K562 (cell line): ENCODE measurements at regions not wholly inside any gene's neighbourhood (a gene's known extent, or its start where the extent isn't known, plus 50 kb on each side); places are given as distances from the start of the nearest gene placed in this dataset.

Experiments used
- ATAC-seq: fragments of 200-7000 bp; cut with Tn5 transposase; 3 replicates; pipeline ENCODE4 v1.9.1; 2020; ENCODE audit warnings: moderate library complexity
- BruUV-seq: library from RNA; stranded (reverse); fragments of 400-500 nt; replicated peaks from 2 replicates; lab custom pipeline; 2021; lab: Mats Ljungman, UMichigan
- CTCF ChIA-PET: fragments of 300-600 bp; formaldehyde crosslinking; extraction: SDS; loops from one replicate; lab custom pipeline; 2021; ENCODE audit warnings: low intra/inter-chr PET ratio; lab: Yijun Ruan, JAX
- POLR2A ChIA-PET: fragments of 300-600, 350-650 bp; sonication (Branson Sonifier 250); formaldehyde crosslinking; extraction: SDS; loops from one replicate; lab custom pipeline; 2021; ENCODE audit warnings: antibody characterized with exemption, inconsistent platforms; lab: Yijun Ruan, JAX
- DNase-seq, 4 experiments: peaks; one replicate each; pipeline versions ENCODE4 v3.0.0 to v3.0.0-alpha.2; 2011 to 2018; ENCODE audit warnings: low spot score in 3 of 4, mixed read lengths in 3 of 4; ENCODE audit errors: extremely low read depth in 1 of 4
- FAIRE-seq: peaks from 2 replicates; lab custom pipeline; 2011; peaks lifted over from hg19 to GRCh38; lab: Jason Lieb, UNC
- H2AFZ ChIP-seq: 2 replicates; pipeline ENCODE4 v1.6.0; 2011; ENCODE audit warnings: low read depth, low read length, control low read depth, inconsistent platforms
- H3K27ac ChIP-seq: fragments of 200-600 bp; 3 replicates; pipeline ENCODE4 v1.8.0; 2011; ENCODE audit warnings: low read depth, mild to moderate bottlenecking, control low read depth, inconsistent platforms, low read length, moderate library complexity, mixed read lengths; ENCODE audit errors: extremely low read depth
- H3K27me3 ChIP-seq, 2 experiments: fragments of 300-600 bp in 1 of 2; 2 replicates in 1 of 2; 3 replicates in 1 of 2; pipeline versions ENCODE4 v1.6.0 to v1.8.0; 2011; ENCODE audit warnings: inconsistent platforms in 2 of 2, low read length in 2 of 2, mild to moderate bottlenecking in 1 of 2, mixed read lengths in 1 of 2, moderate library complexity in 1 of 2; ENCODE audit not compliant: control insufficient read depth in 2 of 2, insufficient read depth in 2 of 2
- H3K36me3 ChIP-seq: fragments of 300-600 bp; 3 replicates; pipeline ENCODE4 v1.8.0; 2011; ENCODE audit warnings: mild to moderate bottlenecking, low read length, inconsistent platforms; ENCODE audit not compliant: control insufficient read depth, insufficient read depth
- H3K4me1 ChIP-seq, 2 experiments: fragments of 200-600 bp in 1 of 2; replicated peaks in 1 of 2; 2 replicates in 1 of 2; 3 replicates in 1 of 2; pipeline versions ENCODE4 v1.5.1 to v1.8.0; 2011; ENCODE audit warnings: inconsistent platforms in 2 of 2, low read length in 2 of 2, mild to moderate bottlenecking in 1 of 2, mixed read lengths in 1 of 2, moderate library complexity in 1 of 2; ENCODE audit not compliant: control insufficient read depth in 2 of 2, insufficient read depth in 2 of 2
- H3K4me2 ChIP-seq: 2 replicates; pipeline ENCODE4 v1.6.1; 2011; ENCODE audit warnings: low read length, control low read depth, inconsistent platforms, mixed read lengths; ENCODE audit not compliant: insufficient read depth
- H3K4me3 ChIP-seq: fragments of 200-600 bp; sonication (generic), shearing (Covaris generic); 2 replicates; pipeline ENCODE4 v1.5.1; 2016; ENCODE audit warnings: control low read depth, inconsistent platforms
- H3K79me2 ChIP-seq: fragments of 200-600 bp; 3 replicates; pipeline ENCODE4 v1.8.0; 2011; ENCODE audit warnings: low read length, inconsistent platforms; ENCODE audit not compliant: control insufficient read depth, insufficient read depth
- H3K9ac ChIP-seq, 2 experiments: 2 replicates each; pipeline versions ENCODE4 v1.6.0 to v1.6.1; 2011; ENCODE audit warnings: low read depth in 2 of 2, low read length in 2 of 2, control low read depth in 1 of 2, inconsistent platforms in 1 of 2, mild to moderate bottlenecking in 1 of 2, mixed read lengths in 1 of 2; ENCODE audit not compliant: insufficient read depth in 1 of 2
- H3K9me1 ChIP-seq: one replicate; pipeline ENCODE4 v1.6.0; 2011; ENCODE audit warnings: inconsistent platforms, mild to moderate bottlenecking, low read length, moderate library complexity; ENCODE audit not compliant: control insufficient read depth, insufficient read depth
- H3K9me3 ChIP-seq: replicated peaks from 2 replicates; pipeline ENCODE4 v1.5.1; 2011; ENCODE audit warnings: low read depth, low read length, inconsistent platforms; ENCODE audit not compliant: control insufficient read depth, insufficient read depth
- H4K20me1 ChIP-seq: replicated peaks from 2 replicates; pipeline ENCODE4 v1.6.1; 2011; ENCODE audit warnings: low read length, inconsistent platforms, mixed read lengths; ENCODE audit not compliant: control insufficient read depth, insufficient read depth
- ARID3B ChIP-seq: fragments of 250-450 bp; sonication (Bioruptor Pico); IDR thresholded peaks from 2 replicates; pipeline ENCODE4 v1.4.0; 2020; ENCODE audit warnings: borderline replicate concordance
- ATF7 ChIP-seq: fragments of 450-650 bp; IDR thresholded peaks from 2 replicates; pipeline ENCODE4 v1.7.1; 2014; ENCODE audit warnings: mild to moderate bottlenecking, moderate library complexity
- CHD4 ChIP-seq: fragments of 200-600 bp; sonication (generic); IDR thresholded peaks from 3 replicates; pipeline ENCODE4 v1.6.1; 2012; ENCODE audit warnings: low read depth, mild to moderate bottlenecking, mixed read lengths, low read length, inconsistent platforms; ENCODE audit not compliant: insufficient read depth, insufficient replicate concordance, poor library complexity, severe bottlenecking
- CREBBP ChIP-seq: IDR thresholded peaks from one replicate; pipeline ENCODE4 v1.6.1; 2012; ENCODE audit warnings: low read depth, mild to moderate bottlenecking, control low read depth, inconsistent platforms, low read length
- ELF4 ChIP-seq: fragments of 450-650 bp; formaldehyde crosslinking; IDR thresholded peaks from 2 replicates; pipeline ENCODE4 v1.4.0; 2022; ENCODE audit warnings: missing genetic modification characterization
- EP300 ChIP-seq: IDR thresholded peaks from 2 replicates; pipeline ENCODE4 v1.6.1; 2012; ENCODE audit warnings: low read length, improper control_type of control experiment
- GABPB2 ChIP-seq: fragments of 250-450 bp; sonication (Bioruptor Pico); conservative IDR thresholded peaks from 2 replicates; pipeline ENCODE4 v1.5.1; 2021; ENCODE audit warnings: mild to moderate bottlenecking
- HIVEP1 ChIP-seq: fragments of 250-450 bp; sonication (Bioruptor Pico); IDR thresholded peaks from 2 replicates; pipeline ENCODE4 v1.4.0; 2020; ENCODE audit warnings: mild to moderate bottlenecking
- IRF9 ChIP-seq: fragments of 450-650 bp; IDR thresholded peaks from 2 replicates; pipeline ENCODE4 v1.6.1; 2016; ENCODE audit warnings: missing biosample characterization, missing genetic modification characterization
- LARP7 ChIP-seq: fragments of 450-650 bp; IDR thresholded peaks from 2 replicates; pipeline ENCODE4 v1.6.1; 2016
- NCOA6 ChIP-seq: fragments of 450-650 bp; IDR thresholded peaks from 2 replicates; pipeline ENCODE4 v1.6.1; 2017; ENCODE audit warnings: mild to moderate bottlenecking
- SIX5 ChIP-seq, 2 experiments: IDR thresholded peaks; 2 replicates each; pipeline ENCODE4 v1.6.1; 2011; ENCODE audit warnings: low read length in 2 of 2, borderline replicate concordance in 1 of 2, low read depth in 1 of 2, mild to moderate bottlenecking in 1 of 2, moderate library complexity in 1 of 2; ENCODE audit not compliant: insufficient read depth in 1 of 2
- TAF9B ChIP-seq: fragments of 450-650 bp; IDR thresholded peaks from 2 replicates; pipeline ENCODE4 v1.6.1; 2018; ENCODE audit warnings: mild to moderate bottlenecking; ENCODE audit not compliant: partially characterized antibody
- XRCC5 ChIP-seq: fragments of 200-400 bp; formaldehyde crosslinking; IDR thresholded peaks from 2 replicates; pipeline ENCODE4 v1.6.1; 2017; ENCODE audit warnings: low read depth, mild to moderate bottlenecking, low read length
- ZBTB5 ChIP-seq: fragments of 450-650 bp; IDR thresholded peaks from 2 replicates; pipeline ENCODE4 v1.6.1; 2017; ENCODE audit warnings: antibody characterized with exemption
- ZBTB7A ChIP-seq: IDR thresholded peaks from 2 replicates; pipeline ENCODE4 v1.6.1; 2011; ENCODE audit warnings: low read depth, mild to moderate bottlenecking, low read length, moderate library complexity, borderline replicate concordance; ENCODE audit not compliant: control insufficient read depth
- ZNF224 ChIP-seq: sonication (generic); formaldehyde crosslinking; IDR thresholded peaks from 2 replicates; pipeline ENCODE4 v1.8.0; 2022; ENCODE audit warnings: mild to moderate bottlenecking, missing genetic modification reagents
- ZNF408 ChIP-seq: fragments of 250-450 bp; sonication (Bioruptor Pico); IDR thresholded peaks from 2 replicates; pipeline ENCODE4 v1.4.0; 2020; ENCODE audit warnings: low read depth, mild to moderate bottlenecking, moderate library complexity
- ZNF644 ChIP-seq: fragments of 200-800 bp; sonication (Bioruptor generic); IDR thresholded peaks from 2 replicates; pipeline ENCODE4 v1.6.1; 2016; ENCODE audit warnings: low read depth, missing genetic modification characterization, missing compliant biosample characterization
- ZNF76 ChIP-seq: fragments of 250-450 bp; sonication (Bioruptor Pico); IDR thresholded peaks from 2 replicates; pipeline ENCODE4 v1.4.0; 2020; ENCODE audit warnings: mild to moderate bottlenecking, moderate library complexity, borderline replicate concordance
- in situ Hi-C: fragments of 300-500 bp; cut with MboI; formaldehyde crosslinking; loops from 4 replicates; pipeline ENCODE4 v1.15.0; 2018; ENCODE audit warnings: inconsistent platforms, mixed read lengths
- intact Hi-C: fragments of 100-400 bp; cut with micrococcal nuclease; formaldehyde crosslinking; loops from 2 replicates; pipeline ENCODE4 v1.14.2; 2022

DNA sequence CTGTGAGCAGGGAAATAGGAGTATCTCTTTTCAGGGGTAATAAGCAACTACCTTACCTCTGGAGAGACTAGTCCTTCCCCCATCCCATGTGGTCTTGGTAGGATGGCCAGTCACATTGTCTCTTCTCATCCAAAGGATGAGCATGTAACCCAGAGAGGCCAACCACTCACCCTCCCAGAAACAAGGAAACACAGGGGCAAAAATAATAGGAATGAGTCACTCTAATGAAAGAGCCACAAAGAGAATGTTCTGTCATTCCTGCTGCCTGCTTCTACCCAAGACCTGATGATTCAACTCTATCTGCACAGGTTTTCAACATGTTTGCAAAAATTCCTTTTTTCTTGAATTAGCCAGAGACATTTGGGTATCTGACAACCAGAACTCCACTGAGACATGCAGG, 99.3 kb upstream of the NFE2L3 start:
- H2AFZ ChIP-seq = no peak overlapping the region
- no peak overlapping the region for H3K27ac ChIP-seq
- no peaks in the 10 kb centered on the region for H3K9me1 ChIP-seq
- in situ Hi-C loops (no loop called here), intact Hi-C loops (no loop called here)
- ChIA-PET POLR2A (no interaction called here), CTCF (no interaction called here)
- DNase-seq = no peak
- H3K79me2 ChIP-seq = no peaks in the 10 kb centered on the region
- H3K4me2 ChIP-seq = no peak overlapping the region
- no peak for FAIRE-seq
- ATAC-seq = no peak
- peaks cover 6 to 16% of the 10 kb centered on the region in 2 experiments; a peak in 4 of 5 replicates for H3K27me3 ChIP-seq
- H3K9ac ChIP-seq = no peak overlapping the region
- H3K36me3 ChIP-seq = no peaks in the 10 kb centered on the region
- H3K4me3 ChIP-seq = no peak overlapping the region
- H3K9me3 ChIP-seq = no peaks in the 10 kb centered on the region
- BruUV-seq = no TSS peak
- no peaks in the 10 kb centered on the region for H3K4me1 ChIP-seq
- TF ChIP-seq TAF9B (no peak), ATF7 (no peak), ZBTB7A (no peak), XRCC5 (no peak), EP300 (no peak), SIX5 (IDR thresholded peaks at IDR 0.05; ENCODE audit: borderline replicate concordance in 1 of 2, insufficient read depth in 1 of 2, low read depth in 1 of 2, low read length in 2 of 2) (no peak), ARID3B (CRISPR knock-in tag) (no peak), IRF9 (tag) (no peak), HIVEP1 (CRISPR knock-in tag) (no peak), ZNF224 (CRISPR knock-in tag) (no peak), GABPB2 (CRISPR knock-in tag) (no peak), ZNF408 (CRISPR knock-in tag) (no peak), CHD4 (no peak), ZNF644 (tag) (no peak), ELF4 (CRISPR knock-in tag) (no peak), LARP7 (no peak), ZNF76 (CRISPR knock-in tag) (no peak), ZBTB5 (no peak), CREBBP (no peak), NCOA6 (no peak)
- H4K20me1 ChIP-seq = no peaks in the 10 kb centered on the region
